ENCODE measurements at regions not wholly inside any gene's neighbourhood (a gene's known extent, or its start where the extent isn't known, plus 50 kb on each side); places are given as distances from the start of the nearest gene placed in this dataset.

DNA sequence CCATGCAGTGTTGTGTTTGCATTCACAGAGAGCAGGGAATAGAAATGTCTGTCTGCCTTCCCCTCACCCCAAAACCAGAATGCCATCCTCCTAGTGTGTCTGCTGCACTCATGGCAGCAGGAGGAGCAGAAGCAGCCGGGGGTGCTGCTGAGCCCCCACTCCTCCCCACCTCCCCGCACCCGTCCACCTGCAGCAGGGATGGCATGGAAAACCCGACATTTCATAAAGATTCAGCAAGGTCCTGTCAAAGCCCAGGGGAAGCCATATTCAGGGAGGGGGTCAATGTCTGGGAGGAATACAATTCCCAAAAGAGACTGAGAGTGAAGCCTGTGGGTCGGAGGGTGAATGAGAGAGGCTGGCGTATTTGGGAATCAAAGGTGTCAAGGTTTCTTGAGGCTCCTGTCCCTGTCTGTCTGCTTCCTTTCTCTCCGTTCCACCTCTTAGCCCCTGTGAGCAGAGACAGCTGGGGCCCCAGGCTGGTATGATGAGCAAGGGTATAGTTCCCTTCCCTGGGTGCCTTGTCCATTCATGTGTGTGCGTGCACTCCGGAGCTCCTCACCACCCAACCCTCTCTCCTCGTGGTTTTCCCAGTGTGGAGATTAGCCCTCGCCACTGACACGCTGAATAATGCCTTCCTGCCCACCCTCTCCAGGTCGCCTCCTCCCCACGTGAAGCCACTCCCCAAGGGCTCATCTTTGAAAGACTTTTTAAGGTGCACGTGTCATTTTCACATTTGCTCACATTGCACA is 133.5 kb upstream of the ZNF236 start:
- Histone ChIP-seq H3K27ac (no peak overlapping the region), H3K4me3 (no peak overlapping the region)

DNA sequence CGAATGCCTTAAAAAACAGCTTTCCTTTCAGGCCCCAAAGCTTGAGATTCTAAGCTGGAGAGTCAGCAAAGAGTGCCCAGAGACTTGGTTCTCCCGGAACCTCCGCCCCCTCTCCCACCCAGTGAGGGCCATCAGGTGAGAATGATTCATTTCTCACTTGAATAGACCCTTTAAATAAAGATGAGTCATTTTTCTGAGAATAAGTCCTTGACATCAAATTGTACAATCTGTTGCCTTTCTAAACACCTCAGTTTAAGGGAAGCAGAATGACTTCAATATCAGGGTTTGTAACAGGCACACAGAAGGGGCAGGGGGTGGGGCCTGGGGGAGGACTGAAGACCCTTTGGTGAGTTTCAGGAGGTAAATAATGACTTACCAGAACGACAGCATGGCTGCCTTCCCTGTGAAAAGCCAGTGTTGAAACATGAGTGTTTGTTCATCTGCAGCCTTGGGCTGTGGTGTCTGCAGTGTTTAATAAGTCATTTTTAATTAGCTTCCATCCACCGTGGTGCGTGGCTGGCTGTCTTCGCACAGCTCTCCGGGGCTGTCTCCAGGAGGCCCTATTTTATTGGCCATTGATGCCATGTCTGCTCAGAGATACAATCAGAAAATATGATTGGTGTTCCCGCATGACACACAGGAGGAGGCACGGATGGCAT is 134.9 kb upstream of the ZNF236 start:
- Histone ChIP-seq H3K27ac (peak overlapping the region in 10 of 21 experiments; percentile 0 to 57 (median 27)), H3K4me3 (no peak overlapping the region)

DNA sequence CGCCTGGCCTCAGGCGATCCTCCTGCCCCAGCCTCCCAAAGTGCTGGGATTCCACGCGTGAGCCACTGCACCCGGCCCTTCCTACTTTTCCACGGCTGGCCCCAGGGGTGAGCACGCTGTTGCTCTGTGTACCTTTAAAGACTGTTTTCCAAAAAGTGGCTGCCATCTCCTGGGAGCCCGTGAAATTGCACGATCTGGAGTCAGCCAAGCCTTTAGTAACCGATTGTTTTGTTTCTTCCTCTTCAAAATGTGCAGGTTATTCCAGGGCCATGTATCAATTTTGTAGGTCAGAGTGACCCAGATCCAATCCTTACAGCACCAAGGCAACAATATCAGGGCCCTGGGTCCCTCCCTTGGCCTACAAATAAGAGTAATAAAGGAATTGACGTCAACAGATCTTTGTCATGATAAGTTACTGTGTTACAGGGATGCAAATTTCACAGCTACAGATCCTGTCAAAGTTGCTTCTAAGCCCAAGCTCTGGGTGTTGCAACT is 135.6 kb upstream of the ZNF236 start:
- Histone ChIP-seq H3K27ac (peak overlapping the region in 8 of 21 experiments; percentile 0 to 57 (median 36)), H3K4me3 (no peak overlapping the region)

DNA sequence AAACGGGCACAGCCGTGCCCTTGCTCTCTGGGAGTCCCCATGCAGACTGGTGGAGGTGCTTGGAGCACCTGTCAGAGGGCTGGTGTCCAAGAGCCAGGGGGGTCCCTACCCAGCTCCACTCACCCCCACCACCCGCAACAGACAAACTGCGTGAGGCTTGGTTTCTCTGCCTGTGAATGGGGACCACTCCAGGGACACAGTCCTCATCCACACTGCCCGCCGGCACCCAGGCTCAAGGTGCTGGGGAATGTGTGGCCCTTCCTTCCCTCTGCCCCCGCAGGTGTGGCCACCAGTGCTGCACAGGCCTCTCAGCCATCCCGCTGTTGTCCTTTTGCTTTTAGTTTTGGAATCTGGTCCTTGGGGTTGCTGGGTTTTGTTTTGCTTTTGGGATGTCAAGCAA is 136.5 kb upstream of the ZNF236 start:
- Histone ChIP-seq H3K27ac (no peak overlapping the region), H3K4me3 (no peak overlapping the region)

DNA sequence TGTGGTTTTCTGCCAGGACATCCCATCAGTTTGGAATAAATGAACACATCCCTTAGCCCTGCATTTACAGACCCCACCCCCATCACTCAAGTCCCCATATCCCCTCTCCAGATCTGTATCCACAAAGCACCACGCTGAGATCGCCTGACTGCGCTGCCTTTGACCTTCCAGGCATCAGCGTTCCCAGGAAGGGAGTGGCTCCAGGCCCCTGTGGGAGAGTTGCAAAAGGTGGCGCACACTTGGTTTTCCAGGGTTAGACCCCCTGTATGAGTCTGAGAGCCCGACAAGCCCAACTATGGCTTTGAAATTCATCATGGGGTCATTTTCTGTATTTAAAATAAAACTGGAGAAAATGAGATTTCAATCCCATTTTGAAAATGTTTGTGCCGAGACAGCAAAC is 137.0 kb upstream of the ZNF236 start:
- H3K27ac ChIP-seq, result no peak overlapping the region

DNA sequence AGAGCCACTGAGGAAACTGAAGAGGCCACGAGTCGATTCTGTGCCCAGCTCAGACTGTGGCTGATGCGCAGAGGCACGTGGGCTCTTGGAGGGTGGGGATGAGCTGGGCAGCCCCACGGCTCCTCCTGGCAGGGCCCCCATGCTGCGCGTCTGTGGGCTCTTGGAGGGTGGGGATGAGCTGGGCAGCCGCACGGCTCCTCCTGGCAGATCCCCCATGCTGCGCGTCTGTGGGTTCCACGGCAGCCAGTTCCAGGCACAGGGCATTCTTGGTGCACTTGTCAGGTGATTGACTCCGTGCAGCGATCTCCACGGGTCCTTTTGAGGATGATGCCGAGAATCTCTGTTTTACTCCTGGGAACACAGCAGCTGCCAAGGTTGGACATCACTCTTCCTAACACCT is 138.1 kb upstream of the ZNF236 start:
- Histone ChIP-seq H3K27ac (no peak overlapping the region), H3K4me3 (no peak overlapping the region)

More for the DNA sequence above, 137.0 kb upstream of the ZNF236 start:
- no peak overlapping the region for H3K4me3 ChIP-seq

DNA sequence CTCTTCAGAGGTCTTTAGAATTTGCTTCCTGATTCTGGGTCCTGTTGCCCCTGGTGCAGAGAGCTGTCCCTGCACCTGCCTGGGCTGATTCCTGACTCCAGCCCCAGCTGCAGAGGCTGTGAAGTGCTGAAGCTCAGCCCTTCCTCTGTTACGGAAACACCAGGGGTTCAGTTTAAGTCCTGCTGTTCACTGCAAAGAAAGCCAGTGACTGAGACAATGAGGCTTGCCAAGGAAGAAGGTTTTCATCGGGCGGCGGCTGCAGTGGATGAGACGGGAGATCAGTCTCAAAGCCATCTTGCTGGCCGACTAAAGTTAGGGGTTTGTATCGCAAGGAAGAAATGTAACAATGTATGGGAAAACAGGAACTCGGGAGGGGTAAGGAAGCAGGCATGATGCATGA is 142.4 kb upstream of the ZNF236 start:
- no peak overlapping the region for H3K4me3 ChIP-seq

DNA sequence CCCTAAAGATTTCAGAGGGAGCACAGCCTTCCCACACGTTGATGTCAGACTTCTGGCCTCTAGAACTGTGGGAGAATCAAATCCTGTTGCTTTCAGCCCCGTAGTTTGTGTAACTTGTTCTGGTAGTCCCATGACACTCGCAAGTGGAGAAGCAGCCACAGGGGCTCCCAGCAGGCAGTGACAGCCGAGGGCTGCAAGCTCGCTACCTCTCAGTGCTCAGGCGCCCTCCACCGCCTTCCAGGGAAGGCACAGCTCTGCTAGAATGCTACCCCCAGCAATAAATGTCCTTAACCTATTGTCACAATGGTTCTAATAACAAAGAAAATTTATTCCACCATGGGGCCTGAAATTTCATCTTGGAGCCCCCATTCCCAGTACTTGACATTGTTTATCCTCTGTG is 143.1 kb upstream of the ZNF236 start:
- no peak overlapping the region for H3K27ac ChIP-seq
- H3K4me3 ChIP-seq, result no peak overlapping the region

More for the DNA sequence above, 142.4 kb upstream of the ZNF236 start:
- H3K27ac ChIP-seq, result no peak overlapping the region

DNA sequence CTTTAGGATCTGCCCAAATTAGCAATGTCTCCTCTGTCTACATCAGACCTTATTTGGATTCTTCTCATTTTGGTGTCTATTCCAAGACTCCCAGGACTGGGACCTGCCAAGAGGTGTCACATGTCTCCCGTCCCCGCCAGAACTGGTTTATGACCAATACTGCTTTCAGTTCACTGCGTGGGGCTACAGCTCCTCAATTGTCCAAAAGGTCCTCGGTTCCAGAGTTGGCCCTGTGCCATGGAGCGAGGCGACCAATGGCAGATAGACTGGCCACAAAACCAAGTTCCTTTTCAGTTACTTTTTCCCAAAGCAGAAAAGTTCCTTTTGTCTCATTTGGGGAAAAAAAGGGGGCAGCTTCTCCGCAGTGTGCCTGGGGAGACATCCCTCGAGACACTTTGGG is 144.1 kb upstream of the ZNF236 start:
- Histone ChIP-seq H3K27ac (no peak overlapping the region), H3K4me3 (no peak overlapping the region)

DNA sequence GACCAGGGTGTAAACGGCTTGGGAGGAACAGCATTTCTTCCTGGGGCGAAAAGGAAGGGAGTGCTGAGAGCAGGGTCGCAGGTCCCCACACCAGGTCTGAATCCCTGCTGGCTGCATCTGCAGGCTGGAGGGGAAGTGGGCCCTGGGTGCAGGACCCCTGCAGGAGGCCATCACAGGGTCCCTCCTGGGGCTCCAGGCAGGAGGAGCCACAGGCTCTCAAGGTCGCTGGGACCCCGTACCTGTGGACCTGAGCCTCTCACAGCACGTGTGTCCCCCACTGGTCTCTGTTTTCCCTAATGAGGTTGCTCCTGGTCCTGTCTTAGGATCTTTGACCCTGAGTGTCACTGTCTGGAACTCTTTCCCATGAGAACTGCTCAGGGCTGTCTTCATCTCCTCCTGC is 147.8 kb upstream of the ZNF236 start:
- no peak overlapping the region for H3K27ac ChIP-seq
- no peak overlapping the region for H3K4me3 ChIP-seq

DNA sequence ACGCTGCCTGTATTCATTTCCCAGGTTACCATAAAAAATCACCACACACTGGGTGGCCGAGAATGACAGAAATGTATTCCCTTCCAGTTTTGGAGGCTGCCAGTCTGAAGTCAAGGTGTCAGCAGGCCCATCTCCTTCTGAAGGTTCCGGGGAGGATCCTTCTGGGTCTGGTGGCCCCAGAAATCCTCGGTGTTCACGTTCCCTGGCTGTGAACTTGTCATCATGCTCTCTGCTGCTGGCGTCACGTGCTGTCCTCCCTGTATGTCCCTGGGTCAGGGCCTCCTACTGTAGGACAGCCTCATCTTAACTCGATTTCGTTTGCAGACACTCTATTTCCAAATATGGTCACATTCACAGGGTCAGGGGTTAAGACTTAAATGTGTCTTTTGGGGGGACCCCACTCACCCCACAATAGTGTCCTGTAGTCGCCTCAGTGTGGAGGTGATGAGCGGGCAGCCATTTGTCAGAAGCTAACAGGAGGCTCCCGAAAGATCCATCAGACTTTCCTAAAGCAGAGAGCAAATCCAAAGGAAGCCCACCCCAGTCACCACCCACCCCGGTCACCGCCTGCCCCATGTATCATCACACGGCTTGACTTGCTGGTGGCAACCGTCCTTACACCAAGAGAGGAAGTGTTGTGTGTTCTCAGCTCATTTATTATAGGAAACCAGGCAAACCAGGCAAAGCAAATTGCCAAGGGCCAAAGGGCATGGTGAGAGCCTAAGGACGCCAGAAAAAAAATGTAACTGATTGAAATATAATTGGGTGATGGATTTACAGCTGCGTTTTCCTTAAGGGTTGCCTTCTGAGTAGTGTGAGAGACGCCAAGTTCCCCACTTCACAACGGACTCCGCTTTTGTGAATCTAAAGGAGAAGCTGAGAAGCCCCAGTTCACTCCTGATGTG is 148.8 kb upstream of the ZNF236 start:
- Histone ChIP-seq H3K27ac (no peak overlapping the region), H3K4me3 (no peak overlapping the region)

DNA sequence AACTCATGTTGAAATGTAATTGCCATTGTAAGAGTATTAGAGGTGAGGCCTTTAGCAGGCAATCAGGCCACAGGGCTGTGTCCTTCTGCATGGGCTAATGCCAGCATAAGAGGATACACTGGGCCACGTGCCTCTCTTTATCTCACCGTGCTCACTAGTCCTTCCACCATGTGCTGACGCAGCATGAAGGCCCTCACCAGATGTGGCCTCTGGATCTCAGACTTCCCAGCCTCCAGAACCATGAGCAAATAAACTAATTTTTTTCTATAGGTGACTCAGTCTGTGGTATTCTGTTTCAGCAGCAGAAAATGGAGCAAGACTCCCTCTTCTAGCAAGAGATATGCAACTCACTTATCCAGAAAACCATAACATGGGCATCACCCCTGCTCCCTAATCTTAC is 149.7 kb upstream of the ZNF236 start:
- no peak overlapping the region for H3K27ac ChIP-seq
- H3K4me3 ChIP-seq, result no peak overlapping the region

DNA sequence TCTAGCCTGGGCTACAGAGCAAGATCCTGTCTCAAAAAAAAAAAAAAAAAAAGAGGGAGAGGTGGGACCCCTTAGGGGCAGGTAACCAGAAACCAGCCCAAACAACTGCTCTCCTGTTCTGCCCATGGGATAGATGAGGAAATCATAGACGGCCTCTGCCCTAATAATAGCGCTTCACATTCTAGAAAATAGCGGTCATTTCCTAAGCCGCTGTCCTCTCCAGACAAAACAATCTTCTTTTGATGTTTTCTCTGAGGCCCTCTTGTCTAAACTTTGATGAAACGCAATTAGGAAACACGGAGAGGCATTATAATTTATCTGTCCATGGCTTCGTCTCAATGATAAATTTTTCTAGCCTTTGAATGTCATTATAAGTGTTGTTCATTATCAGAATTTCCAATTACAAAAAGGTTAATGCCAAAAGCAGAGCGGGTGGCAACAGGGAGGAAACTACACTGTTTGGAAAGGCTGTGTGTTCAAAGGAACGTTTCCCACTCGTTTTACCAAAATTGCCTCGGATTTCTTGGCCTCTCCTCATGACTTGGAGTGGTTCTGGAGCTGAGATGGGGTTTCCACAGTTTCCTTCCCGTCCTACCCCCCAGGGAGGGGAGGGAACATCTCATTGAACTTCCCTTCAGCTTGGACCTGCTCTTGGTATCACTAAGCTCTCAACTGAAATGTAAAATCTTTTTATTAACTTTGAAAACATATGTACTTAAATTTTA is 151.6 kb upstream of the ZNF236 start:
- Histone ChIP-seq H3K27ac (no peak overlapping the region), H3K4me3 (no peak overlapping the region)

DNA sequence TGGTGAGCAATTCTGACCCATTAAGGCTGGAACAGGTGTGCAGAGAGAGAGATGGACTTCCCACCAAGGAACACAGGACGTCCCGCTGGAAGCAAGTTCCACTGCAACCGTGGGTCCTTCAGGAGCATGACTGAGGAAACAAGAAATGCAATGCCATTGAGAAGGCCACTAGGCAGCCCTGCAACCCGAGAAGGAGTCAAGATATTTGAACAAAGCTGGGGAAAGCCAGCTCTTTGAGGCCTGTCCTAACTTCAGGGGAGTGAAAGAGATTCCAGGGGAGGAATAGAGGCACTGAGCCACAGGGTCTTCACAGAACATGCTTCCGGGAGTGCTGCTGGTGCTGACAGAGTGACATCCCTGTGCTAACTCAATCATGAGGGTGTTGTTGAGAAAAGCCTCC is 153.8 kb upstream of the ZNF236 start:
- no peak overlapping the region for H3K4me3 ChIP-seq
- no peak overlapping the region for H3K27ac ChIP-seq

DNA sequence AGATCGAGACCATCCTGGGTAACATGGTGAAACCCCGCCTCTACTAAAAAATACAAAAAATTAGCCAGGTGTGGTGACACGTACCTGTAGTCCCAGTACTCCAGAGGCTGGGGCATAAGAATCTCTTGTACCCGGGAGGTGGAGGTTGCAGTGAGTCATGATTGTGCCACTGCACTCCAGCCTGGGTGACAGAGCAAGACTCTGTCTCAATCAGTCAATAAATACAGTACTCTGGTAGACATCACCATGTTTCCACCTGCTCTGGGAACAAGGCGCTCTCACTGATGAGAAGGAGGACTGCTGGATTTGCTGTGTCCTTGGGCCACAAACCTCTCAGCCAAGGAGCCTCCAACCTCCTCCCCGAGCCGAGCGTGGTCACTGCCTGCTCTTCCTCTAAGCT is 154.2 kb upstream of the ZNF236 start:
- no peak overlapping the region for H3K4me3 ChIP-seq
- no peak overlapping the region for H3K27ac ChIP-seq

DNA sequence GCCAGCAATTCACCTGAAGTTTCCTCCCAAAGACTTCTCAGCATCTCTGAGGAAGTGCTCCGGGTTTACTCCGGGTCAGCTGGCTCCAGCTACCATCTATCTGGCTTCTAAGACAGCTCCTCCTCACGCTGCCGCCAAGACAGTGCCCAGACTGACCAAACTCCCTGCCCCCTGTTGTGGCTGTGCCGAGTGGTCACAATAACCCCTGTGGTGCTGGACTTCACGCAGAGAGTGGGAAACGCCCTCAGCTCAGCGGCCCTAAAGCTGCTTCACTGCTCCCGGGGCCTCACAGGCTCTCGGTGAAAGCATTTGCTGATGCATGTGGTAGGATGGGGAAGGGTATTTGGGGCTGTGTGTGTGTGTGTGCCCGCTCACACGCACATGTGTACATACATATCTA is 154.8 kb upstream of the ZNF236 start:
- no peak overlapping the region for H3K27ac ChIP-seq

DNA sequence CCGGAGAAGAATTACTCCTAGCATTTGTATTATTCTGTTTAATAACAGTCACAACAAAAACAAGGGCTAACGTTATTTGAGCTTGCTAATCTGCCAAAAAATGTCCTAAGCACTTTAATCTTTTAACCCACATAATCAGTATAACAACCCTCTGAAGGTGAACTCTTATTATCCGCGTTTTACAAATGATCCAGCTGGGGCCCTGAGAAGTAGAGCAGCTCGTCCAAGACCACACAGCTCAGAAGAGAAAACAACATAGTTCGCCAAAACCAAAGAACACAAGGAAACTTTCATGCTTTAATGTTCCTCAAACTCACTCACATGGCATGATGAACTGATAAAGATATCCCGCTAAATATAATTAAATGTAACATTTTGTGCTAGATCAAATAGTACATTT is 159.7 kb upstream of the ZNF236 start:
- H3K27ac ChIP-seq, result no peak overlapping the region
- H3K4me3 ChIP-seq, result no peak overlapping the region

More for the DNA sequence above, 154.8 kb upstream of the ZNF236 start:
- no peak overlapping the region for H3K4me3 ChIP-seq

DNA sequence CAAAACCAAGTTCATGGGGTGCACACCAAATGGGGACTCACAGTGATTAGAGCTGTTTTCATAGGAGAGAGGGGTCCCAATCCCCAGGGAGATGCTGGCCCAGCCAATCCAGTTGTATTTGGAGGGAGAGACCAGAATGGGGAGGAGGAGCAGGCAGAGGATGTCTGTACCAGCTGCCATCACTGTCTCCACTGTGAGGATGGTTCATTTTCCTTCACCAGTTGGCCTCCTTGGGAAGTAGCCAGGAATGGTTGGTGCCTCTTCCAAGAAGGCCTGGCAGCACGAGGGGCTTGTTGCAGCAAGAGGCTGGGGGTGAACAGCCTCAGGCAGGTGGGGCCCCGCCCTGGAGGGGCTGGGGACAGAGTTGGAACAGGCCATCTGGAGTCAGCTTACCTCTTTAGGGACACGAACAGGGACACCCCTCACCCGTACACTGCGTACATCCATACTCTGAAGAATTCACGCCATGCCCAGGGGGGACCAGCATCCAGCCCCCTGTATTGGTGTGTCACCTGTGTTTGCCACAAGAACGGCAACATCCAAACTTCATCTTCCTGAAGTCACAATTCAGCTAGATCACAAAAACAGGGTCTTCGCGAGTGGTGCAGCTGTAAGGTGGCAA is 161.7 kb upstream of the ZNF236 start:
- H3K27ac ChIP-seq, result no peak overlapping the region
- no peak overlapping the region for H3K4me3 ChIP-seq

DNA sequence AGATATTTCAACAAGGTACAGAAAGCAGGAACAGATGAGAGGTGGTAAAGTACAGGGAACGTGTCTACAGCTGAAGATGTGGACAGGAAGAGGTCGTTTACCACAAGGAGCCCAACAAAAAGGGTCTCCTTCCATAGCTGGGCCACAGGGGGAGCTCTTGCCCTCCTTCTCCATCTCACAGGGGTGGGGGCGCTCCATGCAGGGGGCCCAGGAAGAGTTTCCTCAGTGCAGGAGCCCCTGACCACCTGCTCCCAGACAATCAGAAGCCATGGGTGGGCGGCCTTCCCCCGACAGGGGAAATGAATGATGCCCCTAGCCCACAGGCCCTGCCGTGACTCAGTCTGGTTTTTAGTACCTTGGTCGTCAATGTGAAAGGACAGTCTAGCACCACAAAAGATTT is 163.6 kb upstream of the ZNF516 start:
- Histone ChIP-seq H3K4me3 (no peak overlapping the region), H3K27ac (no peak overlapping the region)
